Retinal pigment epithelial cell (primary cell): ENCODE measurements at regions not wholly inside any gene's neighbourhood (a gene's known extent, or its start where the extent isn't known, plus 50 kb on each side); places are given as distances from the start of the nearest gene placed in this dataset.

Experiments used
- DNase-seq: peaks from one replicate; pipeline ENCODE4 v3.0.0-alpha.2; 2010; ENCODE audit warnings: low read depth
- H3K4me3 ChIP-seq: 2 replicates; pipeline ENCODE4 v1.5.1; 2011; ENCODE audit warnings: mild to moderate bottlenecking, low read length, control low read depth, moderate library complexity
- CTCF ChIP-seq: conservative IDR thresholded peaks from 2 replicates; pipeline ENCODE4 v1.5.1; 2011; ENCODE audit warnings: low read depth, low read length, control low read depth, inconsistent platforms

DNA sequence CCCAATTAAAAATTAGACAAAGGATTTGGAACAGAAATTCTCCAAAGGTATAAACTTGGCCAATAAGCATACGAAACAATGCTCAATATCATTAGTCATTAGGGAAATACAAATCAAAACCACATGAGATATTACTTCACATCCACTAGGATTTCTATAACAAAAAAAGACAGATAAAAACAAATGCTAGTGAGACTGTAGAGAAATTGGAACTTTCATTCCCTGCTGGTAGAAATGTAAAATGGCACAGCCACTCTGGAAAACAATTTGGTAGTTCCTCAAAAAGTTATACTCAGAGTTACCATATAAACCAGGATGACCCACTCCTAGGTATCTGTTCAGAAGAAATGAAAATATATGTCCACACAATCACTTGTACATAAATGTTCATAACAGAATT, 71.6 kb downstream of the RPL27A start:
- no peak for DNase-seq
- TF ChIP-seq CTCF = no peak
- H3K4me3 ChIP-seq = no peak overlapping the region

GRCh38 chr11:8756201-8756600, 73.6 kb downstream of the RPL27A start:
- DNase-seq = no peak
- no peak for TF ChIP-seq CTCF
- H3K4me3 ChIP-seq = no peak overlapping the region

GRCh38 chr11:8757047-8757446, 74.5 kb downstream of the RPL27A start:
- DNase-seq = no peak
- TF ChIP-seq CTCF = no peak
- no peak overlapping the region for H3K4me3 ChIP-seq

- no peak for TF ChIP-seq CTCF
- no peak for DNase-seq
- no peak overlapping the region for H3K4me3 ChIP-seq
Measured at GRCh38 chr11:8757533-8757932, 74.9 kb downstream of the RPL27A start.

- no peak overlapping the region for H3K4me3 ChIP-seq
- TF ChIP-seq CTCF = no peak
- DNase-seq = no peak
Measured at GRCh38 chr11:8758619-8759169, 76.1 kb downstream of the RPL27A start.

DNA sequence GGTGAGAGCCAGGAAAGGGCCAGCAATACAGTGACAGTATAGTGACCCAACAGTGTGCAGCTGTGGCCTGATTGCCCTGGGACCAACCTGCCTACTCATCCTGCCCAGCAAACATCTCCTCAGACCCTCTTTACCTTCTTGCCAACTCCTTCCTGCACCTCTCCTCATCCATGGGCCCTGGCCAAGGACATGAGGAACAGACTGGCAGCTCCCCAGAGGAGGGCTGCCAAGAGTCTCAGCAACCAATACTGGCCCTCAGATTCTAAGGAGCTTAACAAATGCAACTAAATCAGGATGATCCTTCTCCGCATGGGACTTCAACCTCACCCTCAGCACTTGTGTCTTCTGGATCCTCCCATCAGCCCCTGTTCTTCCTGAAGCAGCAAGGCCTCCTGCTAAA, 77.0 kb downstream of the RPL27A start:
- DNase-seq = no peak
- no peak for TF ChIP-seq CTCF
- H3K4me3 ChIP-seq = no peak overlapping the region

DNA sequence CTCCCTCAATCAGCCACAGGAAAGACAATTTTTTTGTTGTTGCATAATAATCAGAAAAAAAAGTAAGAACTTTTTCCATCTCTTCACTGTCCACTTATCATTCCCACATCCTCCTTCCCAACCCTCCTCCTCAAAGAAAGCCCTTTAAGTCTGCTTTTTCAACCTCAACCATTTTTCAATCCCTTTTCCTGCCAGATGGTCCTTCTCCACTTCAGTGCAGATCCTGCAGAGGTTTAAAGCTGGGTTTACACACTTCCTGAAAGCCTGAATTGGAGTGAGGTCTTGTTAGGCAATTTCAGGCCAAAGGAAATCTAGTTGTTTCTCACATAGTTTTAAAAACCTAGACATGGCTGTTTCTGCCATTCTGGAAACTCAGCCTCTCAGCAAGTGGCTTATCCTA, 78.3 kb downstream of the RPL27A start:
- no peak for DNase-seq
- TF ChIP-seq CTCF = no peak

More for the DNA sequence above, 78.3 kb downstream of the RPL27A start:
- no peak overlapping the region for H3K4me3 ChIP-seq
